ENCODE measurements at regions not wholly inside any gene's neighbourhood (a gene's known extent, or its start where the extent isn't known, plus 50 kb on each side); places are given as distances from the start of the nearest gene placed in this dataset.
"Not testable (repeated sequence)": the region's sequence is repeated elsewhere in the genome, so short reads cannot be mapped to it uniquely, and the experiment has no call there.

DNA sequence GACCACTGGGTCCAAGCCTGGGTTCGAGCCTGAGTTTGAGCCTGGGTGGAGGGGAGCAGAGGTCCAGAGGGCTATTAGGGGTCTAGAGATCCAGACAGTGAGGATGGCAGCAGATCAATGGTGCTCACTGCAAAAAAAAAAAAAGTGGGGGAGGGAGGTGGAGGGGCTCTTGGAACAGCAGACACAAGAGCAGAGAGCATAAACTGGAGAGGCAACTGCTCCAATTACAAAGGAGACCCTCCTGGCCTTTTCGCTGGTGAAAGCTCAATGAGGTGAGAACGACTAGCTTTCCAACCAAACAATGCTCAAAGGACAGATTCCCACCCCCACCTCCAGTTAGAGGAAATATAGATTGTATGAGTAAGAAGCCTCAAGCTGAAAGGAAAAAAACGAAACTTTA, 124.2 kb upstream of the TSPAN8 start:
- no peak for DNase-seq (ENCODE audit: insufficient read length, low spot score, missing footprints)
- Histone ChIP-seq H3K27ac (ENCODE audit: low read depth, low read length) (no peak overlapping the region), H3K4me3 (ENCODE audit: insufficient read depth, low read length) (no peak overlapping the region), H2AFZ (ENCODE audit: low read length) (no peak overlapping the region), H3K79me2 (ENCODE audit: insufficient read depth, low read length) (no peaks in the 10 kb centered on the region), H3K36me3 (ENCODE audit: insufficient read depth, low read length) (no peaks in the 10 kb centered on the region), H3K4me2 (ENCODE audit: insufficient read depth, low read length) (no peak overlapping the region), H3K27me3 (ENCODE audit: insufficient read depth, low read length) (no peaks in the 10 kb centered on the region), H3K9me3 (ENCODE audit: low read depth, low read length) (no peaks in the 10 kb centered on the region), H4K20me1 (ENCODE audit: insufficient read depth, low read length) (no peaks in the 10 kb centered on the region), H3K4me1 (ENCODE audit: insufficient read depth, low read length) (no peaks in the 10 kb centered on the region)
- TF ChIP-seq, protein P1, sequence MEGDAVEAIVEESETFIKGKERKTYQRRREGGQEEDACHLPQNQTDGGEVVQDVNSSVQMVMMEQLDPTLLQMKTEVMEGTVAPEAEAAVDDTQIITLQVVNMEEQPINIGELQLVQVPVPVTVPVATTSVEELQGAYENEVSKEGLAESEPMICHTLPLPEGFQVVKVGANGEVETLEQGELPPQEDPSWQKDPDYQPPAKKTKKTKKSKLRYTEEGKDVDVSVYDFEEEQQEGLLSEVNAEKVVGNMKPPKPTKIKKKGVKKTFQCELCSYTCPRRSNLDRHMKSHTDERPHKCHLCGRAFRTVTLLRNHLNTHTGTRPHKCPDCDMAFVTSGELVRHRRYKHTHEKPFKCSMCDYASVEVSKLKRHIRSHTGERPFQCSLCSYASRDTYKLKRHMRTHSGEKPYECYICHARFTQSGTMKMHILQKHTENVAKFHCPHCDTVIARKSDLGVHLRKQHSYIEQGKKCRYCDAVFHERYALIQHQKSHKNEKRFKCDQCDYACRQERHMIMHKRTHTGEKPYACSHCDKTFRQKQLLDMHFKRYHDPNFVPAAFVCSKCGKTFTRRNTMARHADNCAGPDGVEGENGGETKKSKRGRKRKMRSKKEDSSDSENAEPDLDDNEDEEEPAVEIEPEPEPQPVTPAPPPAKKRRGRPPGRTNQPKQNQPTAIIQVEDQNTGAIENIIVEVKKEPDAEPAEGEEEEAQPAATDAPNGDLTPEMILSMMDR (IDR thresholded peaks at IDR 0.05; ENCODE audit: extremely low read depth, low read depth, low read length): no peak

- H3K4me1 ChIP-seq (ENCODE audit: insufficient read depth, low read length): no peaks in the 10 kb centered on the region
- no peaks in the 10 kb centered on the region for H3K79me2 ChIP-seq (ENCODE audit: insufficient read depth, low read length)
- TF ChIP-seq, protein P1 (IDR thresholded peaks at IDR 0.05; ENCODE audit: extremely low read depth, low read depth, low read length): no peak
- H3K36me3 ChIP-seq (ENCODE audit: insufficient read depth, low read length): no peaks in the 10 kb centered on the region
- no peak overlapping the region for H3K4me3 ChIP-seq (ENCODE audit: insufficient read depth, low read length)
- no peaks in the 10 kb centered on the region for H4K20me1 ChIP-seq (ENCODE audit: insufficient read depth, low read length)
- DNase-seq (ENCODE audit: insufficient read length, low spot score, missing footprints): no peak
- H3K4me2 ChIP-seq (ENCODE audit: insufficient read depth, low read length): no peak overlapping the region
- H3K27me3 ChIP-seq (ENCODE audit: insufficient read depth, low read length): no peaks in the 10 kb centered on the region
- H3K9me3 ChIP-seq (ENCODE audit: low read depth, low read length): no peaks in the 10 kb centered on the region
- no peak overlapping the region for H2AFZ ChIP-seq (ENCODE audit: low read length)
- no peak overlapping the region for H3K27ac ChIP-seq (ENCODE audit: low read depth, low read length)
Measured at GRCh38 chr12:71281425-71281824, 123.6 kb upstream of the TSPAN8 start.

GRCh38 chr12:71277866-71278265, 120.1 kb upstream of the TSPAN8 start:
- no peaks in the 10 kb centered on the region for H3K9me3 ChIP-seq (ENCODE audit: low read depth, low read length)
- H3K4me1 ChIP-seq (ENCODE audit: insufficient read depth, low read length): no peaks in the 10 kb centered on the region
- no peaks in the 10 kb centered on the region for H3K79me2 ChIP-seq (ENCODE audit: insufficient read depth, low read length)
- no peaks in the 10 kb centered on the region for H4K20me1 ChIP-seq (ENCODE audit: insufficient read depth, low read length)
- no peaks in the 10 kb centered on the region for H3K36me3 ChIP-seq (ENCODE audit: insufficient read depth, low read length)
- no peak for DNase-seq (ENCODE audit: insufficient read length, low spot score, missing footprints)
- no peak overlapping the region for H3K4me3 ChIP-seq (ENCODE audit: insufficient read depth, low read length)
- no peaks in the 10 kb centered on the region for H3K27me3 ChIP-seq (ENCODE audit: insufficient read depth, low read length)
- no peak overlapping the region for H2AFZ ChIP-seq (ENCODE audit: low read length)
- TF ChIP-seq, protein P1 (IDR thresholded peaks at IDR 0.05; ENCODE audit: extremely low read depth, low read depth, low read length): no peak
- no peak overlapping the region for H3K27ac ChIP-seq (ENCODE audit: low read depth, low read length)
- no peak overlapping the region for H3K4me2 ChIP-seq (ENCODE audit: insufficient read depth, low read length)

DNA sequence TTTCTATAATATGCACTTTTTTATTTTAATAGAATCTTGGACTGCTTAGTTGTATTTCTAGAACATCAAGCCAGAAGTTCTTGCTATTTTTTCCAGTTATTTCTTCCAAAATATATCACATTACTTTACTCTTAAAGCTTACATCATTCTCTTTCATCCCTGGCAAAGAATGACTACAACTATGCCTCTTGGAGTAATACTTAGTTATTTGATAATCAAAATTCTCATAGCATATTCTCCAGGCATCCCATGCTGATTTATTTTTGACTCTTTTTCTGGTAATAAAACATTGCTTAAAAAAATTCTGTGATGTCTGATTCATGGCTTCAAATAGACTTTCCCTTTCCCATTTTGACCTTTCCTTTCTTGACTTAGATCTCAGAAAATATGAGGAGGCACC, 118.7 kb upstream of the TSPAN8 start:
- Histone ChIP-seq H2AFZ (ENCODE audit: low read length) (no peak overlapping the region), H3K79me2 (ENCODE audit: insufficient read depth, low read length) (no peaks in the 10 kb centered on the region), H3K27ac (ENCODE audit: low read depth, low read length) (no peak overlapping the region), H4K20me1 (ENCODE audit: insufficient read depth, low read length) (no peaks in the 10 kb centered on the region), H3K4me1 (ENCODE audit: insufficient read depth, low read length) (no peaks in the 10 kb centered on the region), H3K4me2 (ENCODE audit: insufficient read depth, low read length) (no peak overlapping the region), H3K36me3 (ENCODE audit: insufficient read depth, low read length) (no peaks in the 10 kb centered on the region), H3K27me3 (ENCODE audit: insufficient read depth, low read length) (no peaks in the 10 kb centered on the region), H3K4me3 (ENCODE audit: insufficient read depth, low read length) (no peak overlapping the region), H3K9me3 (ENCODE audit: low read depth, low read length) (no peaks in the 10 kb centered on the region)
- DNase-seq (ENCODE audit: insufficient read length, low spot score, missing footprints): peak; percentile 35
- TF ChIP-seq, protein P1 (IDR thresholded peaks at IDR 0.05; ENCODE audit: extremely low read depth, low read depth, low read length): no peak

DNA sequence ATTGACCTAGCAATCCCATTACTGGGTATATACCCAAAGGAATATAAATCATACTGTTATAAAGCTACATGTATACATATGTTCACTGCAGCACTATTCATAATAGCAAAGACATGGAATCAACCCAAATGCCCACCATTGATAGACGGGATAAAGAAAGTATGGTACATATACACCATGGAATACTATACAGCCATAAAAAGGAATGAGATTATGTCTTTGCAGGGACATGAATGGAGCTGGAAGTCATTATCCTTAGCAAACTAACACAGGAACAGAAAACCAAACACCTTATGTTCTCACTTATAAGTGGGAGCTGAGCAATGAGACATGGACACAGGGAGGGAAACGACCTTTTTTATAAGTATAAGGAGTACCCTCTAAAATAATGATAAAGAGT, 113.0 kb upstream of the TSPAN8 start:
- H3K36me3 ChIP-seq (ENCODE audit: insufficient read depth, low read length); H3K4me3 ChIP-seq (ENCODE audit: insufficient read depth, low read length): not testable (repeated sequence)

More for the DNA sequence above, 113.0 kb upstream of the TSPAN8 start:
- not testable (repeated sequence) for H3K27ac ChIP-seq (ENCODE audit: low read depth, low read length); H3K79me2 ChIP-seq (ENCODE audit: insufficient read depth, low read length); H4K20me1 ChIP-seq (ENCODE audit: insufficient read depth, low read length); H3K27me3 ChIP-seq (ENCODE audit: insufficient read depth, low read length); DNase-seq (ENCODE audit: insufficient read length, low spot score, missing footprints); H3K4me2 ChIP-seq (ENCODE audit: insufficient read depth, low read length); H2AFZ ChIP-seq (ENCODE audit: low read length); H3K9me3 ChIP-seq (ENCODE audit: low read depth, low read length); H3K4me1 ChIP-seq (ENCODE audit: insufficient read depth, low read length)
